Spleen (tissue), 7 donors: ENCODE measurements at regions not wholly inside any gene's neighbourhood (a gene's known extent, or its start where the extent isn't known, plus 50 kb on each side); places are given as distances from the start of the nearest gene placed in this dataset.

Source experiments
- CTCF ChIP-seq, 11 experiments: fragments of 200-600 bp in 7 of 11; fragments of 450-650 bp in 4 of 11; sonication (generic) in 4 of 11; IDR thresholded peaks in 8 of 11; conservative IDR thresholded peaks in 3 of 11; 1 replicate in 7 of 11; 2 replicates in 4 of 11; pipeline versions ENCODE4 v1.4.0 to v1.8.0; 2016 to 2021; ENCODE audit warnings: antibody characterized with exemption in 11 of 11, inconsistent platforms in 4 of 11, mild to moderate bottlenecking in 1 of 11
- POLR2A ChIP-seq, 3 donors: fragments of 450-650 bp; IDR thresholded peaks; one replicate each; pipeline ENCODE4 v1.5.1; 2017; ENCODE audit warnings: antibody characterized with exemption in 3 of 3, mild to moderate bottlenecking in 1 of 3
- POLR2AphosphoS5 ChIP-seq, 3 donors: sonication (generic); formaldehyde crosslinking; IDR thresholded peaks; one replicate each; pipeline ENCODE4 v1.5.1; 2017; ENCODE audit warnings: antibody characterized with exemption in 3 of 3
- donor health status: DM: no; HTN: no; CAD: no; lungs with moderate emphysema.
- donor health status: DM: no; HTN: no; CAD: no.
- donor health status: DM: no; HTN: no; CAD: no.

GRCh38 chr10:3625959-3626751, 158.9 kb downstream of the KLF6 start:
- TF ChIP-seq CTCF (IDR thresholded peaks at IDR 0.05 in 8 of 11, conservative IDR thresholded peaks at IDR 0.05 in 3 of 11) (no peak), POLR2A (IDR thresholded peaks at IDR 0.05) (no peak), POLR2AphosphoS5 (IDR thresholded peaks at IDR 0.05) (no peak)
